ENCODE measurements at regions not wholly inside any gene's neighbourhood (a gene's known extent, or its start where the extent isn't known, plus 50 kb on each side); places are given as distances from the start of the nearest gene placed in this dataset.

GRCh38 chr4:156251373-156252065 is 297.9 kb upstream of the CTSO start:
- Histone ChIP-seq H3K4me3 (no peak overlapping the region), H3K9me3 (no peaks in the 10 kb centered on the region), H3K27me3 (replicated peaks; ENCODE audit: insufficient read depth) (no peaks in the 10 kb centered on the region), H3K36me3 (no peaks in the 10 kb centered on the region), H3K4me1 (replicated peaks) (no peaks in the 10 kb centered on the region), H3K27ac (no peak overlapping the region)
- 91% methylated on average over 3 of the region's 3 CpGs for WGBS
- DNase-seq (ENCODE audit: low spot score) = no peak
- no peak for TF ChIP-seq POLR2A (IDR thresholded peaks at IDR 0.05)
- TF ChIP-seq POLR2AphosphoS5 (IDR thresholded peaks at IDR 0.05) = no peak
- no peak for TF ChIP-seq CTCF (IDR thresholded peaks at IDR 0.05)
- intact Hi-C loops (cut with DNase I) = no loop called here

GRCh38 chr4:156248917-156249316 is 295.3 kb upstream of the CTSO start:
- no peak for DNase-seq (ENCODE audit: low spot score)
- Histone ChIP-seq H3K4me1 (replicated peaks) (no peaks in the 10 kb centered on the region), H3K27ac (no peak overlapping the region), H3K9me3 (no peaks in the 10 kb centered on the region), H3K4me3 (no peak overlapping the region), H3K36me3 (no peaks in the 10 kb centered on the region), H3K27me3 (replicated peaks; ENCODE audit: insufficient read depth) (no peaks in the 10 kb centered on the region)
- no peak for TF ChIP-seq POLR2AphosphoS5 (IDR thresholded peaks at IDR 0.05)
- TF ChIP-seq CTCF (IDR thresholded peaks at IDR 0.05) = no peak
- no peak for TF ChIP-seq POLR2A (IDR thresholded peaks at IDR 0.05)
- intact Hi-C loops (cut with DNase I) = no loop called here
- 95% methylated on average over 3 of the region's 3 CpGs for WGBS

- no peak for TF ChIP-seq POLR2A (IDR thresholded peaks at IDR 0.05)
- TF ChIP-seq POLR2AphosphoS5 (IDR thresholded peaks at IDR 0.05) = no peak
- TF ChIP-seq CTCF (IDR thresholded peaks at IDR 0.05) = no peak
- Histone ChIP-seq H3K9me3 (no peaks in the 10 kb centered on the region), H3K4me1 (replicated peaks) (no peaks in the 10 kb centered on the region), H3K27ac (no peak overlapping the region), H3K27me3 (replicated peaks; ENCODE audit: insufficient read depth) (no peaks in the 10 kb centered on the region), H3K4me3 (no peak overlapping the region), H3K36me3 (no peaks in the 10 kb centered on the region)
- intact Hi-C loops (cut with DNase I) = no loop called here
- 40% methylated on average over 2 of the region's 2 CpGs for WGBS
- DNase-seq (ENCODE audit: low spot score) = no peak
Observed at GRCh38 chr4:156247470-156247869, 293.8 kb upstream of the CTSO start.

- Histone ChIP-seq H3K4me1 (replicated peaks) (no peaks in the 10 kb centered on the region), H3K4me3 (no peak overlapping the region), H3K9me3 (no peaks in the 10 kb centered on the region), H3K27ac (no peak overlapping the region), H3K27me3 (replicated peaks; ENCODE audit: insufficient read depth) (no peaks in the 10 kb centered on the region), H3K36me3 (no peaks in the 10 kb centered on the region)
- WGBS = 91% methylated on average over 4 of the region's 4 CpGs
- no peak for DNase-seq (ENCODE audit: low spot score)
- TF ChIP-seq POLR2A (IDR thresholded peaks at IDR 0.05) (no peak), POLR2AphosphoS5 (IDR thresholded peaks at IDR 0.05) (no peak), CTCF (IDR thresholded peaks at IDR 0.05) (no peak)
- intact Hi-C loops (cut with DNase I) = no loop called here
Observed at GRCh38 chr4:156243015-156243414, 289.3 kb upstream of the CTSO start.

- Histone ChIP-seq H3K9me3 (no peaks in the 10 kb centered on the region), H3K4me1 (replicated peaks) (no peaks in the 10 kb centered on the region), H3K27me3 (replicated peaks; ENCODE audit: insufficient read depth) (no peaks in the 10 kb centered on the region), H3K36me3 (no peaks in the 10 kb centered on the region), H3K4me3 (no peak overlapping the region), H3K27ac (no peak overlapping the region)
- intact Hi-C loops (cut with DNase I) = no loop called here
- WGBS = 62% methylated on average over 4 of the region's 4 CpGs
- DNase-seq (ENCODE audit: low spot score) = no peak
- TF ChIP-seq POLR2A (IDR thresholded peaks at IDR 0.05) (no peak), POLR2AphosphoS5 (IDR thresholded peaks at IDR 0.05) (no peak), CTCF (IDR thresholded peaks at IDR 0.05) (no peak)
Observed at GRCh38 chr4:156242390-156242789, 288.7 kb upstream of the CTSO start.

Measured in prostate gland (tissue), 2 donors.